HCT116 (cell line): ENCODE measurements at regions not wholly inside any gene's neighbourhood (a gene's known extent, or its start where the extent isn't known, plus 50 kb on each side); places are given as distances from the start of the nearest gene placed in this dataset.

ENCODE experiments used
- ATAC-seq: fragments of 200-7000 bp; cut with Tn5 transposase; 2 replicates; pipeline ENCODE4 v1.9.1; 2020; ENCODE audit warnings: mild to moderate bottlenecking, moderate library complexity
- BruUV-seq: library from RNA; stranded (reverse); fragments of 400-500 nt; replicated peaks from 2 replicates; lab custom pipeline; 2021; lab: Mats Ljungman, UMichigan
- CTCF ChIA-PET: fragments of 300-600 bp; sonication (Branson Sonifier 250); formaldehyde crosslinking; loops from one replicate; lab custom pipeline; 2021; ENCODE audit warnings: antibody characterized with exemption; lab: Charles Lee
- POLR2A ChIA-PET: fragments of 300-600, 350-600 bp; sonication (Branson Sonifier 250); formaldehyde crosslinking; loops from one replicate; lab custom pipeline; 2021; ENCODE audit warnings: antibody characterized with exemption; lab: Charles Lee
- RAD21 ChIA-PET, 2 experiments: fragments of 300-600 bp; sonication (Branson Sonifier 250); formaldehyde crosslinking; loops; one replicate each; lab custom pipeline; 2023; ENCODE audit warnings: low total read pairs in 2 of 2; ENCODE audit not compliant: uncharacterized antibody in 2 of 2, unreplicated experiment in 2 of 2, low non-redundant PET in 1 of 2; lab: Charles Lee
- DNase-seq: peaks from one replicate; pipeline ENCODE4 v3.0.0-alpha.2; 2010; ENCODE audit warnings: low read depth, low spot score
- H2AFZ ChIP-seq: fragments of 200-600 bp; shearing (Covaris generic), sonication (generic); 2 replicates; pipeline ENCODE4 v1.6.1; 2017; ENCODE audit warnings: low read depth, mixed run types, mixed read lengths, antibody characterized with exemption, low read length; ENCODE audit not compliant: poor library complexity, severe bottlenecking
- H3K27ac ChIP-seq: 2 replicates; pipeline ENCODE4 v1.5.1; 2012; ENCODE audit warnings: low read depth, low read length
- H3K27me3 ChIP-seq: fragments of 200-600 bp; sonication (generic); 2 replicates; pipeline ENCODE4 v1.6.1; 2016; ENCODE audit warnings: mixed run types, low read length, mixed read lengths; ENCODE audit not compliant: insufficient read depth
- H3K36me3 ChIP-seq, 2 experiments: fragments of 200-500 bp in 1 of 2; fragments of 200-600 bp in 1 of 2; sonication (Bioruptor generic) in 1 of 2; sonication (generic) in 1 of 2; 2 replicates each; pipeline versions ENCODE4 v1.5.1 to v1.6.1; 2014 to 2016; ENCODE audit warnings: low read length in 2 of 2, inconsistent platforms in 1 of 2, mixed read lengths in 1 of 2, mixed run types in 1 of 2; ENCODE audit not compliant: insufficient read depth in 2 of 2, control insufficient read depth in 1 of 2
- H3K4me1 ChIP-seq, 2 experiments: fragments of 200-600 bp in 1 of 2; sonication (generic) in 1 of 2; 2 replicates each; pipeline versions ENCODE4 v1.5.1 to v1.6.1; 2012 to 2017; ENCODE audit warnings: low read length in 2 of 2, inconsistent platforms in 1 of 2, mild to moderate bottlenecking in 1 of 2, mixed read lengths in 1 of 2, mixed run types in 1 of 2, moderate library complexity in 1 of 2; ENCODE audit not compliant: insufficient read depth in 2 of 2, control insufficient read depth in 1 of 2
- H3K4me2 ChIP-seq: fragments of 200-600 bp; sonication (generic); 2 replicates; pipeline ENCODE4 v1.6.1; 2017; ENCODE audit warnings: mixed run types, low read length, mixed read lengths
- H3K4me3 ChIP-seq, 2 experiments: fragments of 200-600 bp in 1 of 2; sonication (generic) in 1 of 2; replicated peaks in 1 of 2; 2 replicates each; pipeline ENCODE4 v1.5.1; 2011 to 2016; ENCODE audit warnings: low read length in 2 of 2, control low read depth in 1 of 2, low read depth in 1 of 2, mild to moderate bottlenecking in 1 of 2, mixed read lengths in 1 of 2, mixed run types in 1 of 2
- H3K79me2 ChIP-seq: fragments of 200-600 bp; sonication (generic); 2 replicates; pipeline ENCODE4 v1.6.1; 2017; ENCODE audit warnings: mild to moderate bottlenecking, mixed run types, low read length, moderate library complexity, mixed read lengths; ENCODE audit not compliant: insufficient read depth
- H3K9ac ChIP-seq: fragments of 200-600 bp; sonication (generic); 2 replicates; pipeline ENCODE4 v1.6.1; 2016; ENCODE audit warnings: low read length, mixed read lengths
- H3K9me2 ChIP-seq: fragments of 200-600 bp; sonication (generic), shearing (Covaris generic); 2 replicates; pipeline ENCODE4 v1.6.1; 2017; ENCODE audit warnings: mixed run types, mild to moderate bottlenecking, moderate library complexity; ENCODE audit not compliant: insufficient read depth
- H3K9me3 ChIP-seq, 2 experiments: fragments of 200-500 bp in 1 of 2; fragments of 200-600 bp in 1 of 2; sonication (Bioruptor generic) in 1 of 2; sonication (generic) in 1 of 2; 2 replicates each; pipeline ENCODE4 v1.6.1; 2014 to 2017; ENCODE audit warnings: low read length in 2 of 2, mixed read lengths in 2 of 2, inconsistent platforms in 1 of 2, low read depth in 1 of 2, mild to moderate bottlenecking in 1 of 2, mixed run types in 1 of 2, moderate library complexity in 1 of 2; ENCODE audit not compliant: control insufficient read depth in 1 of 2, insufficient read depth in 1 of 2
- H4K20me1 ChIP-seq: fragments of 200-600 bp; sonication (generic), shearing (Covaris generic); 2 replicates; pipeline ENCODE4 v1.6.1; 2017; ENCODE audit warnings: mixed run types, mild to moderate bottlenecking, moderate library complexity; ENCODE audit not compliant: insufficient read depth
- CEBPB ChIP-seq: IDR thresholded peaks from 2 replicates; pipeline ENCODE4 v1.6.1; 2012; ENCODE audit warnings: low read depth
- EGR1 ChIP-seq: IDR thresholded peaks from 2 replicates; pipeline ENCODE4 v1.6.1; 2012; ENCODE audit warnings: low read depth
- JUND ChIP-seq: IDR thresholded peaks from 2 replicates; pipeline ENCODE4 v1.6.1; 2012
- POLR2A ChIP-seq: IDR thresholded peaks from 2 replicates; pipeline ENCODE4 v1.7.0; 2011; ENCODE audit warnings: borderline replicate concordance; ENCODE audit not compliant: insufficient read depth, insufficient read length; ENCODE audit errors: extremely low read depth
- POLR2AphosphoS5 ChIP-seq: IDR thresholded peaks from 2 replicates; pipeline ENCODE4 v1.6.1; 2011; ENCODE audit warnings: mild to moderate bottlenecking, low read depth, low read length, moderate library complexity
- ZNF274 ChIP-seq: fragments of 200-500 bp; sonication (Bioruptor generic); IDR thresholded peaks from 2 replicates; pipeline ENCODE4 v1.6.1; 2014; ENCODE audit warnings: mild to moderate bottlenecking, low read depth, low read length, inconsistent platforms
- intact Hi-C: fragments of 100-400 bp; cut with micrococcal nuclease; formaldehyde crosslinking; loops from 2 replicates; pipeline ENCODE4 v1.10.0; 2022

DNA sequence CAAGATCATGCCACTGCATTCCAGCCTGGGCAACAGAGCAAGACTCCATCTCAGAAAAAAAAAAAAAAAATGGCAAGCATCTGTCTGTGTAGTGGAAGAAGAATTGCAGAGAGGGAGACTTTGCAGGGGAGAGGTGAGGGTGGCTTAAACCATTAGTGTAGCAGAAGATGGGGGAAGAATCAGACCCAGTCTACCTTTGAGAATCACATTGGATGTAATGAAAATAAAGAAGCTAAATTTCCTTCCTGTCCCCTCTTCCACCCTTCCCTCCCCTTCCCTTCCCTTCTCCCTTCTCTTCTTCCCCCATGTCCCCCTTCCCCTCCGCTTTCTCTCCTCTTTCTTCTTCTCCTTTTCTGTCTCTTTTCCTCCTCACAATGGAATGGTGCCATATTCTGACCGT lies 180.8 kb upstream of the SVIL start:
- Histone ChIP-seq H3K27me3 (no peaks in the 10 kb centered on the region), H2AFZ (no peak overlapping the region), H3K9ac (no peak overlapping the region), H3K4me2 (no peak overlapping the region), H3K4me1 (no peaks in the 10 kb centered on the region), H3K9me3 (no peaks in the 10 kb centered on the region), H3K4me3 (no peak overlapping the region), H3K9me2 (no peaks in the 10 kb centered on the region), H3K27ac (no peak overlapping the region), H3K79me2 (no peaks in the 10 kb centered on the region), H4K20me1 (no peaks in the 10 kb centered on the region), H3K36me3 (no peaks in the 10 kb centered on the region)
- DNase-seq: no peak
- intact Hi-C loops: no loop called here
- BruUV-seq: no TSS peak
- ATAC-seq: no peak
- RAD21 ChIA-PET: no interaction called here
- POLR2A ChIA-PET: no interaction called here
- no peak for TF ChIP-seq ZNF274
- CTCF ChIA-PET: no interaction called here

DNA sequence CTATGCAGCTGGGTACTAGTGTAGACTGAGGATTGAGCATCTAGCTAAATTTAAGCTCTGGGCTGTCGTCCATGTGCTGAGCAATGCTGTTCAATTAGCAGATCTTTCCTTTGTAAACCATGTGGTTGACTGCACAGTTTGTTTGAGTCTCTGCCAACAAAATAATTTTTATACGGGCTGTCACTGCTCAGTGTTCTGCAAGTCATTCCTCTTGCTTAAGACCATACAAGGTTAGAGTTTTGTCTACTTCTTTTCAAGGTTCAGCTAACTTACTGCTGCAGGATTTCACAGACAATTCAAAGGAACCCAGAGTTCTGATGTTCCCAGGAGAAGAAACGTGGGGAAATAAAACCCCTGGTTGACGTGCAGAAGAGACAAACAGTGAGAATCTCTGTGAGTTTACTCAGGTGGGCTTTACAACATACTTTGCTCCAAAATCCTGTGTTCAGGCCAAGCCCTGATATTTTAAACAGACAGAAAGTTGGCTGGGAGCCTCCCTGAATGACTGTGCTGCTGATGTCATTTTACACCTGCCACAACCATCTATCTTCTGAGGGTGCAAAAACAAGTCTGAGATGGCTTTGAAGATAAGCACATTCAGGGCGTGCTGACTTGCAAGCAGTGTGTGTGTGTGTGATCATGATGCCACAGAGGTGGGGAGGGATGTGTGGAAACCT lies 177.1 kb upstream of the SVIL start:
- H3K4me3 ChIP-seq: no peak overlapping the region
- TF ChIP-seq CEBPB: no peak
- TF ChIP-seq POLR2AphosphoS5: no peak
- no peak for TF ChIP-seq EGR1
- TF ChIP-seq JUND: no peak
- TF ChIP-seq POLR2A: no peak
- TF ChIP-seq, all 23 proteins: peak for 0
- no peak for ATAC-seq
- CTCF ChIA-PET: no interaction called here
- Histone ChIP-seq H3K36me3 (no peaks in the 10 kb centered on the region), H3K4me1 (peaks cover 0 to 9% of the 10 kb centered on the region in 2 experiments; a peak in 2 of 4 replicates), H3K79me2 (no peaks in the 10 kb centered on the region), H3K27me3 (no peaks in the 10 kb centered on the region), H3K9me3 (no peaks in the 10 kb centered on the region), H4K20me1 (no peaks in the 10 kb centered on the region), H2AFZ (no peak overlapping the region), H3K4me2 (no peak overlapping the region), H3K27ac (no peak overlapping the region), H3K9ac (no peak overlapping the region), H3K9me2 (no peaks in the 10 kb centered on the region)
- no TSS peak for BruUV-seq
- RAD21 ChIA-PET: no interaction called here
- POLR2A ChIA-PET: no interaction called here
- no peak for DNase-seq
- intact Hi-C loops: no loop called here
